CD4-positive, alpha-beta T cell treated with Interferon gamma for 1 hour (primary cell): ENCODE measurements at regions not wholly inside any gene's neighbourhood (a gene's known extent, or its start where the extent isn't known, plus 50 kb on each side); places are given as distances from the start of the nearest gene placed in this dataset.

Source experiments
- DNase-seq: peaks from one replicate; pipeline ENCODE4 v3.0.0-alpha.2; 2020

DNA sequence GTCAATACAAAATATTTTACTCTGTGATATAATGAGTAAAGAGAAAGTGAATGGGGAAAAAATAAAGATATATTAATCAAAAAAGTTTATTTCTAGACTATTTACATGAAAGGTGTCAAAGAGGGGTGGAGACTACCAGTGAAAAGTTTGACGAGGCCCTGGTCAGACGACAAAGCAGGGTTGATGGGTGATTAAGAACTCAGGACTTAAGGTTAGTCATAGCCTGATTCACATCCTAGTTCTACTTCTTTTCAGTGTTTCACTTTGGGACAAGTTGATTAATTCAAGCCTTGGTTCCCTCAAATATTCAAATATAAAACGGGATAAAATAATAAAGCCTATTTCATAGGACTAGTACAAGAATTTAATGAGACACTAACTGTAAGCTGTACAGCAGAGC, 178.2 kb upstream of the HS3ST5 start:
- no peak for DNase-seq

DNA sequence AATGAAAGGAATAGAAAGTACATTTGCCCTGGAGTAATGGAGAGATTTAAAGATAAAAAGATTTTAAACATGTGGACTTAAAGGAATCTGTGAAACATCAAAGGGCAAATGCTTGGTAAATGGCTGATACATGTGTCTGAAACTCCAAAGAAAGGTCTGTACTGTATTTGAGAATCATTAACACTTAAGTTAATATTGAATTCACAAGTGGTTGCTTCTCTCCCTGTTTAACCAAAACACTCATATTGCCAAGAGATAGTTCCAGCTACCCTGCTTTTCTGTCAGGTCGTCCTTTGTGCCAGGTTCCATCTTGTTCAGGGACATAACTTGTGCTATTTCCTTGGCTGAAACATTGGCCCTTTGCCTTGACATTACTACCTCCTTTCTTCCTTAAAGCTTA, 171.3 kb upstream of the HS3ST5 start:
- DNase-seq, result no peak

DNA sequence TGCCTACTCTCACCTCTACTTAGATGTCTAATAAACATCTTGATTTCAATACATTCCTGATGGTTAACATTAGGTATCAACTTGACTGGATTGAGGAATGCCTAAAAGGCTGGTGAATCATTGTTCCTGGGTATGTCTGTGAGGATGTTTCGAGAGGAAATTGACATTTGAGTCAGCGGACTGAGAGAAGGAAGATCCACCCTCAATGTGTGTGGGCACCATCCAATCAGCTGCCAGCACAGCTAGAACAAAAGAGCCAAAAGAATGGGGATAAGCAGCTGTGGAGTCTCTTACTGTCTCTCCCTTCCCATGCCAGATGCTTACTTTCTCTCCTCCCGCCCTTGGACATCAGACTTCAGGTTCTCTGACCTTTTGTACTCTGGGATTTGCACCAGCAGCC, 128.6 kb upstream of the HS3ST5 start:
- DNase-seq, result no peak

DNA sequence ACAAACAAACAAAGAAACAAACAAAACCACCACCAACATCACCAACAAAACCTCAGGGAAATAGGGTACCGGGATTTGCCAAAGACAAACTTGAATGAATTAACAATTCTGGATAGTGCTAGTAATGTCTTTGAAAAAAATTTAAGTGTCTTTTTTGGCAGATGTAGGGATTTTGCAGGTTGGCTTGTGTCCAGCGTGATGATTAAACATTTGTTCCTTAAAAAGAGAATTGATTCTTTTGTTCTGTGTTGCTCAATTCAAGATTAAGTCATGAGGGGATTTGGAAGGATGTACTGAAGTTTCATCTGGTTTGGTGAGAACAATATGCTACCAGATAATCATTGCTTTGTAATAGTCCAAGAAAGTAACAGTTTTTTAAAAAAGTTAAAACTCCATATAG, 125.1 kb upstream of the HS3ST5 start:
- no peak for DNase-seq

DNA sequence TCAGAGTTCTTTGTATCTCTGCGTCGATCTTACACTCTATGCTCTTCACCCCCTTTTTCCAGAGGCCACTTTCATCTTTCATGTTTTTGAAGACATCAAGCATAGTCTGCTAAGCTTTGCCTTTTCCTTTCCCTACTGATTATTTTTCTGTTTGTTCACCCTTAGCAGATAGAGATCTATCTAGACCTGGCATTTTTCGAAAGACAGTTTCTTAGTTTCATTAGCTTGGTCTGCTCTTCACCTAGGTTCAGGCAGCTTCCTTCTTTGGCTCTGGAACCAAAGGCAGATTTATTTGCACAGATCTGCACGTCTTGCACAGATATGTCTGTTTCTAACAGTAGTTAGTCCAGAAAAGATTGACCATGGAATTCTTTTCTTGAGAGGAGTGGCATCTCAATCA, 122.7 kb upstream of the HS3ST5 start:
- DNase-seq, result no peak

DNA sequence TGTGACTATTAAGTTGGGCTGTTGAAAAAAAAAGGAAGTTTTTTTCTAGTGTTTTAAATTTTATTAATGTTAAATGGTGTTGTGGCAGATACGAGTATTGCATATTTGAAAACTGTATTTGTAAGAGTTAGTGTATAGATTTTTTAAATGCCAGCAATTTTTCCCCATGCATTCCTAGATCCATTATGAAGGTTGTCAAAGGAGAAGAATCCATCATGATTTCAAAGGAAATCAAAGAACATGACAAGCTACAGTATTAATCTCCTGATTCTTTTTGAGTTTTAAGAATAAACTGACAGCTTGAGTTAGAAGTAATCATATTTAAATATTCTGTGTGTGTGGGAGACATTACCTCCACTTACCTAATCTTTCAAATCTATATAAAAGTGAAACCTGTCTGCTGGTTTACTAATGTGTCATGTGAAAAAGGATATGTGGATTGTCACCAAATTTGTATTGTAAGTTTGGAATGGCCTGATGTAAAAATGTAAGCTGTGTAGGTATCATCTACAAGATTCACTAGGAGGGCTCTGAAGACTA, 111.0 kb upstream of the HS3ST5 start:
- no peak for DNase-seq

DNA sequence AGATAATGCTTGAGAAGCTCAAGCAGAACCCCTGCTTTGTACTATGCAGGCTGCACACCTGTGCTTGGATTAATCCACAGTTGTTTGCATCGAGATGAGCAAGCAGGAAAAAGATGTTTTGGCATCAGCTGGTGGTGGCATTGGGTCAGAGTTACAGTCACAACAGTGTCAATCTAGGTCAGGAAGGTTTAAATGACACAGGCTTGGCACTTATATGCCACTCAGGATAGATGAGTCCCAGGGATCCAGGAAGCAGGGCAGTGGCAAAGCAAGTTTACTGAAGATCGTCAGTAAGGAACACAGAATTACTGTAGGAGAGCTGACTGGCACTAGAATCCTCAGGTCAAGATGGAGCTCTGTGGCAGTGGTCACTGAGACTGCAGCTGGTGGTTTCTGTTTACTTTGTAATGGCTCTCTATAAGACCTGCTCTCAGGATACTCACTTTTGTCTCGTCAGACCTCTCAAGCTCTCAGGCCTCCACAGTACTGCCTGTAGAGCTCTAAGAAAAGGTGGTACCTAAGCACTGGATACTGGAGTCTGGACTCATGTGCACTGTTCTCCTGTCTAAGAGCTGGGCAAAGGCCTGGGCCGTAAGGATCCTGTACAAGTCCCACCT, 110.1 kb upstream of the HS3ST5 start:
- DNase-seq, result no peak

DNA sequence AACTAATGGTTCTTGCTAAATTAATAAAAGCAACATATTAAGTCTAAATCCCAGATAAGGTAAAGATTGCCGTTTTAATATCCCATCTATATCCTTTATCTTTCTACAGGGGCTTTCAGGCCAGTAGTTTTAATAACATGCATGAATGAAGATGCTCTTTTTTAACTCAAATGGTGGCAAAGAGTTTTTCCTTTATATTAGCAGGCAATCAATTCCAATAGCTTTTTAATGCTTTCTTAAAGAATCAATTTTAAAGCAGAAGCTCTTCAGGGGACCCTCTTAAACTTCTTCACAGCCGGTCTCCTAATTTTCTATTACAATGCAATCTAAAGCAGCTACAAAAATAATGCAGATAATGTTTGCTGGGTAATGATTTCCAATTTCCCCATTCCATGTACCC, 107.8 kb upstream of the HS3ST5 start:
- DNase-seq, result no peak

DNA sequence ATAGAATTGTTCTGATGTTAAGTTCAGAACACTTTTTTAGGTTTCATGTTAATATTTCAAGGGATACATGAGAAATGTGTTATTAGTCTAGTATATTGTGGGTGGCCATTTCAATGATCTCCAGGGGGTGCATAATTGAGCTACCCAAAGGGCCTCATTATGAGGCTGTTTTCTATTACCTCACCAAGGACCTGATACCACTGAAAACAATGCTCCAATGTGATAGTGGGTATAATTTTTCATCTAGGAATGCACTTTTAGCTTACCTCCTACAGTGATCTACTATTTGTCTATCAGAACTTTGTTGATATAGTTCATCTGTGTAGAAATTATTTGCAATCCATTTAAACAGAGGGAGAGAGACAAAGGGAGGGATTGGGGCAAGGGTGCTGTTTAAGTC, 106.8 kb upstream of the HS3ST5 start:
- DNase-seq, result no peak

DNA sequence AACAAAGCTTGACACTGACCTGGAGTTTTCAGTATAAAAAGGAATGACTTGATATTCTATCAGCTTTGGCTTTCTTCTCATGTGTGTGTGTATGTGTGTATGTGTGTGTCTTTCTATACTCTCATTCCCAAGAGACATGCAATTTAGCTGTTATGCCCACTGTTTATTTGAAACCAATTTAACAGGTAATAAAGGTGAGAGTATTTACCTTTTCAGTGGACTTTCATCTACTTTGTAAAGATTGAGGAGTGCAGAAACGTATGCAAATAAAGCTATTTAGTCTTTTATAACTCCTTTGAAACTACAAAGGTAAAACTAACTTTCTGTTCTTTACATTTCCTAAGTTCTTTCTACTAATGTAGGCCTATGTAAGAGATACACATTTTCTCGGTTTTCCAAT, 103.5 kb upstream of the HS3ST5 start:
- DNase-seq, result no peak

DNA sequence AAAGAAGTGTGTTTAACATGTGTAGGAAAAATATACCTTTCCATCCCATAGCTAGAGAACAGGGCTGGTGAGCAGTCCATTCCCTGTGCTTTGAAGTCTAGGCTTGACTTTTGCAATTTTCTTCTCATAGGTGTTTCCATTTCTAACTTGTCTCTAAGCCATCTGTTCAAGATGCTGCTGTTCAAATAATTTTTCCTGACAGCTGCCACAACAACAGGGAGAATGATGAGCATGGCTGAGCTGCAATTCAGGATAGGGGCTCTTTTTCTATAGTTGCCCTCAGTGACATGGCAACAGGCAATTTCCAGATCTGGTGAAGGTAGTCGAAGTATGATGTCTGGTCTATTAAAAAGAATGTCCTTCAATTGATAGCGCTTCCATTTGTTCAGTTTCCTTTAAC, 103.0 kb upstream of the HS3ST5 start:
- no peak for DNase-seq

DNA sequence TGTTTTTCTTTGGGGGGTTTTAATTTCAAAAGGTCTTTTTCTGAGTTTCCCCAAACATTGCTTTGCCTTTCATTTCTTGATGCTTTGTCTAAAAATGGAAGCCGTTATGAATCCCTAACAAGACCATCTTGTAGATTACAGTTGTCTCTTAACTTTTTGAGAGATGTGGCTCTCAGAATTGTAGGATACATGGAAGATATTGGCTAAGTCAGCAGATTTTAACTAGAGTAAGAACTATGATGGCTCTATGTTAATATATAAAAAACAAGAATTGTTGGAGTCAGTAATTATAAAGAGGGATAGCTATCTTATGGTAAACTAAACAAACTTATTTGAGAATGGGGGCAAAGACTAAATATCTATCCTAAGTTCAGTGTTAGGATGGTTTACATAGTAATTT, 96.6 kb upstream of the HS3ST5 start:
- no peak for DNase-seq

DNA sequence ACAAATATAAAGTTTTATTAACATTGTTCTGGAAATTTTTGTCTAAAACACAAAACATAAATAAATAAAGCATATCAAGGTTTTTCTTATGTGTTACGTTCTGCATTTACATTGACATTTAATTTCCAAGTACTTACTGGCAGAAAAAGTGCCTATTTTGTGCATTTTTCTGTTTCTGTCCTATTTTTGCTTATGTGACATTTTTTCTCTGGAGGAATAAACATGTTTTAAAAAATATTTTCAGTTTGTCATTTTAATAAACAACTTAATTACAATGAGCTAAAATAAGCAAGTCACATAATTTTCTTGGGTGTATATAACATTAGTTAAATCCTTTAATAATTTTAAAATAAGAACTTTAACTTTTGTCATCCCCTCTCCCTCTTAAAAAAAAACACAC, 94.4 kb upstream of the HS3ST5 start:
- no peak for DNase-seq

DNA sequence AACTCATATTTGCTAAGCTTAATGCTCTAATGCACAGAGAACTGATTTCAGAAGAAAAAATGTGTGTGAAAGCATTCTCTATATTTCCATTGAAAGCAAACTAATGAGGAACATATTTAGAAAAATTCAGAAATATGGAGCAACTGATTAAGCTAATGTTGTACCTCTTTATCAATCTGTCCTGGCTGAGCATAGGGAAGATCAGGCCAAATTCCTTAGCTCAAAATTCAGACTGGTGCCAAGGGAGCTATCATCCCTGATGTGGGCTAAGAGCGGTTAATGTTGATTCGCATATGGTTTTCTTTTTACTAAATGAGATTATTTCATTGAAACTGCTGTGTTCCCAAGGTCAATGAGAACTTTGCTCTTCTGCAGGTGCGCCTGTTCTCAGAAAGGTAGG, 93.9 kb upstream of the HS3ST5 start:
- no peak for DNase-seq

DNA sequence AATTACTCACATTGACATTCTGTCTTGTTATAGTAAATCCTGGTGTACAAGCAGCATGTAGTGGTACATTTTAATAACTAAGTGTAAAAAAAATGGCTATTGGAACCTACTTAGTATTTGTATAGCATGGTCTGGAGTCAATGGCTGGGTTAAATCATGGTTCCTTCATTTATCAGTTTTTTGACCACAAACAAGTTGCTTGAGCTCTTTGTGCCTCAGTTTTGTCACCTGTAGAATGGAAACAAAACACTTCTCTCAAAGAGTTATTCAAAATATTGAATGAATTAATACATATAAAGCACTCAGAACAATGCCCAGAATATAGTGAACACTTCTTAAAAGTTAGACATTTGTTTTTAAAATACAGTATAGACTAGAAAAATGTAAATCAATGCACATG, 93.2 kb upstream of the HS3ST5 start:
- DNase-seq, result no peak

DNA sequence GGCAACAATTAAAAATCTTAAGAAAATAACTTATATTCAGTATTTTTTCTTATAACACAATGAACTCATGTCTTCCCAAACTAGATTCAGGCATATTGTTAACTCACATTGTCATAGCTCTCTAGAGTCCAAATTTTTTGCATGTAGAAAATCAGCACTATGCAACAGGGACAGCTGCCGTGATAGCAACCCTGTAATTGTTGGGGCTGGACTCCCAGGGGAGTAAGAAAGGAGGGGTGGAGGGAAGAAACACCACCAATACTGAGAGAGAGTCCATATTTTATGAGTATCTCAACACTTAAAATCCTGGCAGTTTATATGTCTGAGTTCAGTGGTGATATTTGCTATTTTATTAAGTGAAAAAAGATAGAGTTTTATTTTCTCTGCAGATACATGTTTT, 89.6 kb upstream of the HS3ST5 start:
- no peak for DNase-seq

DNA sequence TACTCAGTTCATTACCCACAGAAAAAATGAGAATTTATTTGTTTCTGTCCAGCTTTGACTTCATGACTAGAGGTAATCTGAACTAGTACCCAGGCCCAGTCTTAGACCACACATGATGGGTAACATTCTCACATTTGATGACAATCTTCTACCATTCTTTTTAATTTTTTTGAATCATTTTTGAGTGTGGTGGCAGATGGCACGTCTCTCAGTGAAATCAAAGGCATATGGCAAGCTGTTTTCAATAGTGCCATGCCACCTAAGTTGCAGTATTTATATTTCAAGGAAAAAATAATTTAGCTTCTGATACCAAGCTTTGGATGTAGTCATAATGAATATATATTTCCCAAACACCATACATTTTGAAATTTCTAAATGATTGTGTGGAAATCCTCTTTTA, 88.8 kb upstream of the HS3ST5 start:
- no peak for DNase-seq

DNA sequence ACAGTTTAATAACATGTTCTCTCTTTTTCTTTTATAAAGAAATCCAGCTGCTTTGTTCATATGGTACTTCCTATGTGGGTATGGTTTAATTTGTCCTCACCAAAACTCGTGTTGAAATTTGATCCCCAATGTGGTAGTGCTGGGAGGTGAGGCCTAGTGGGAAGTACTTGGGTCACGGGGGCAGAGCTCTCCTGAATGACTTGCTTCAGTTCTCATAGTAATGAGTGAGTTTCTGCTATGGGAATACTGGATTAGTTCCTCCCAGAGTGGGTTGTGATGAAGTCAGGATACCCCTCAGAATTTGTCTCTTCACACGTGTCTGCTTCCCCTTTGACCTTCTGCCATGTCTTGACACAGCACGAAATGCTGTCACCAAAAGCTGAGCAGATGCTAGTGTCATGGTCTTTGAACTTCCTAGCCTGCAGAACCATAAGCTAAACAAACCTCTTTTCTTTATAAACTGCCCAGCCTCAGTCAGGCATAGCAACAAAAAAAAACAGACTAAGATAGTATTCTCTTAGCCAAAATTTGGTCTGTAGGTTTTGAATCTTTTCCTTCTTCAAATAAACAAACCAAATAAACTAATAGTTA, 87.8 kb upstream of the HS3ST5 start:
- DNase-seq, result no peak

DNA sequence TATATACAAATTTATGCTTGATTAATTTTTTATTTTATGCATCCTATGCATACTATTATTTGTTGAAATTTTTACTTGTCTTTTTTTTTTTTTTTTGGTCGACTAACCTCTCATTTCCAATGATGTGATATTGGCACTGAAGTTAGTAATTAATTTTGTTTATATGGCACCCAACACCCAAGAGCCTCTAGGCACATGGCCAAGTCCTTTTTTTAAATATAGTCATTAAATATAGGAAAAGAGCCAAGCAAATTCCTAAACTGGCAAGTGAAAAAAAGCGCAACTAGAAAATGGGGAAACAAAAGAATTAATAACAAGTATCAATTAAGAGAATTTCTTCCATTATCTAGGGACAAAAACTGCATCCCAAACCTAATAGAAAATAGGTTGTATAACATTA, 85.5 kb upstream of the HS3ST5 start:
- DNase-seq, result no peak

DNA sequence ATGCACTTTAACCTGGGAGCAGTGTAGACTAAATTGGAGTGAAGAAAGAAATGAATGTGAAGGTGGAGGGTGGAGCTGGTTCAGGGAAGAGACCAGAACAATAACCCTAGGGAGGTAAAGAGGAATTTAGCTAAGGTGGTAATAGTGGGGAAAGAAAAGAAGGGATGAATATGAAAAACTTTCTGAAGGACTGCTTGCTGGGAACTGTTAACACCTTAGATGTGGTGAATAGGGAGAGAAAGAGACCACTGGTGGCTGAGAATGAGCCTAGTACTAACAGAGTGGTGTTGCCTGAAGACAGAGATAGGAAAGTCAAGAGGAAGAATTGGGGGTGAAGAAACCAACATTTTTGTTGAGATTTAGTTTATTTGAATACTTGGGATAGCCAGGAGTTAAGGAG, 78.4 kb upstream of the HS3ST5 start:
- DNase-seq, result no peak

DNA sequence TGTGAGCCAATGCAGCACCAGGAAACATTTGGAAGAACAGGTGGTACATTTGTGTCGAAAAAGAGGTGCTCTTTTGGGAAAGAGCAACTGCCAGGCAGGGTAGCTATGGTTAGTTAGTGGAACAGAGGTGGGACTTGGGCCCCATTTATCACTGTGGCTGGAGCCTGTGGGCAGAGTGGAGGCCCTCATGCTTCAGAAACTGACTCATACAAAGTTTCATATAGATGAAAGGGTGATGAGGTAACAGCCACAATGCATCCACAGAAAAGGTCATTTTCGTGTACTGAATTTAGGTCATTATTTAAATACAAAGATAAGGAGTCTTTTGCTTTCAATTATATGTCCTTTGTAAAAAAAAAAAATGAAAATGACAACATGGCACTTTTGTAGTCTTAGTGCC, 76.4 kb upstream of the HS3ST5 start:
- no peak for DNase-seq

DNA sequence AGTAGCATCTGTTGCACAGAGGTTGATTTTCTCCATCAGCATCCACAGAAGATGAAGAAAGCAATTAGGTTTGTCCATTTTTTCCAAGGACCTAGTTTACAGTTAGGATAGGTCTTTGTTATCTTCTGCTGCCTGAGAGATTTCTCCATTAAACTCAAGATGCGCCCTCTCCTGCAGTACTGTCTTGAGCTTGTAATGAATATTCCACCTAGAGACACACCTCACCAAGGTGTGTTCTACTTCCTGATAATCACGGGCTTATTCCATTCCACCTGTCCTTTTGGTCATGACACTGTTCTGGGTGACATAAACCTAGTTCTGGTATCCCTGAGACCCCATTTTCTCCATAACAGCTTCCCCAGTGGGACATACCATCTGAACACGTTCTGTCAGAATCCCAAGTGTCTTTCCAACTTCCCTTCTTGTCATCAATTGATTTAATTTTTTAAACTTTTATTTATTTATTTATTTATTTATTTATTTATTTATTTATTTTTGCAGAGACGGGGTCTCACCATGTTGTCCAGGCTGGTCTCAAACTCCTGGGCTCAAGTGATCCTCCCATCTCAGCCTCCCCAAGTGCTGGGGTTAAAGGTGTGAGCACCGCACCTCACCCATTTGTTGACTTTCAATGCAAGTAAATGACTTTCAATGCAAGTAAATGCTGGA, 75.6 kb upstream of the HS3ST5 start:
- DNase-seq, result no peak

DNA sequence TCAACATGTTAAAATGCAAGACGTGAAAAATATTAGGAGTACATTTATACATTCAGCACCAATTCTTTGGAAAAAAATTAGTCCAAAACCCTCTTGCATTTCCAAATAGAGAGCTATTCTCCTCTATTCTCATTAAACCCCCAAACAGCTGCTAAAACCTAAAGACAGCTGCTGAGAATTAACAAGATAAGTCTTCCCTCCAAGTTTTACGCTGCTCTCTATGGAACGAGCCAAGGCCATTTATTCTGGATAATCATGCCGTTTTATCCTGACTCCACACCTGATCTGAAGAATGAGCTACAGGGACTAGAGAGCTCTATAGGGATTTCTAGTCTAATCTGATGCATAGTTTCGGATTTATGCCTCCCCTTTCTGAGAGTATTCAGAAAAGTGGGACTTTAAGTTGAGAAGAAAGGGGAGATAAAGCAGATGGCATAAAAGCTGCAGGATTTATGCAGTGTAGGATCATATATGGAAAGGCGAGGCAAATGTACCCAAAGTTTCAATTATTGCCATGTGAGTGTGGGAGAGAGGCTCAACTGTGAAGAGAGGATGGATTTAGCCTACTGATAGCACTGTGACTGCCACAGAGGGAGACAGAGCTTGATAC, 64.7 kb upstream of the HS3ST5 start:
- no peak for DNase-seq

DNA sequence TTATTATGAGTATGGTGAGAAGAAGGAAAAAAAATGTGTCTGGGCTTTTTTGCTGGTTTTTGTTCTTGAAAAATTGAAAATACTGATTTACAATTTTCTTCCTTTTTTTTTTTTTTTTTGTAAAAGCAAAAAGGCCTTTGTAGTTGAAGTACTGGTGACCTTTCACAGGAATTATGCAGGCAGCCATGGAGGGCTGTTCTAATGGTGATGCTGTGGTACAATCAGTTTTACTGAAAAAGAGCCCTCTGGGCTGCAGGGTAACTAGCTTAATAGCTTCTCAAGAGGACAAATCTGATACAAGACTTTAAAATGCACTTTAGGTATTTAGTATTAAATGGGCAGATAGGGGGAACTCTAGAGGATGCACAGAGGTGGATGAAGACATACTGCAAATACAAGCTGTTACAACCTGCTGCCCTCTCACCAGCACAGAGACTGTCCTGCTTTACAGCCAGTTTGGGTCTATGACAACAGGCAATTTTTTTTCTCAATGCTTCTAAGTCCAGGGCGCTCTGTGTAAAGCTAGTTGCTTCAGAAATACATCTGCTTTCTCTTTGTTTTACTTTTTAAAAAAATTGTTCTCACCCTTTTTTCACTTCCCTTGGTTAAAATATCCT, 61.6 kb upstream of the HS3ST5 start:
- no peak for DNase-seq
